ENCODE measurements at regions not wholly inside any gene's neighbourhood (a gene's known extent, or its start where the extent isn't known, plus 50 kb on each side); places are given as distances from the start of the nearest gene placed in this dataset.
A peak's percentile ranks its signal among the peaks of the same experiment; 100 is the strongest.

- Histone ChIP-seq H3K9me3 (ENCODE audit: insufficient read depth, low read length) (no peaks in the 10 kb centered on the region), H3K36me3 (replicated peaks; ENCODE audit: low read depth, low read length) (no peaks in the 10 kb centered on the region), H3K27me3 (ENCODE audit: low read depth, low read length) (no peaks in the 10 kb centered on the region), H3K27ac (ENCODE audit: low read length) (no peak overlapping the region), H3K4me2 (ENCODE audit: low read length) (no peak overlapping the region), H3K4me1 (ENCODE audit: low read length) (no peaks in the 10 kb centered on the region), H4K20me1 (ENCODE audit: insufficient read depth, low read length) (no peaks in the 10 kb centered on the region), H3K4me3 (ENCODE audit: low read length) (no peak overlapping the region), H3K9ac (ENCODE audit: low read length) (no peak overlapping the region), H2AFZ (ENCODE audit: low read depth, low read length) (no peak overlapping the region), H3K79me2 (ENCODE audit: low read length) (no peaks in the 10 kb centered on the region)
- TF ChIP-seq CTCF (IDR thresholded peaks at IDR 0.05; ENCODE audit: low read depth, low read length) = no peak
- TF ChIP-seq EZH2phosphoT487 (IDR thresholded peaks at IDR 0.05; ENCODE audit: low read depth) = no peak
Measured at GRCh38 chr7:10637991-10638390, 335.7 kb upstream of the PHF14 start.

- Histone ChIP-seq H2AFZ (ENCODE audit: low read depth, low read length) (no peak overlapping the region), H3K27me3 (ENCODE audit: low read depth, low read length) (no peaks in the 10 kb centered on the region), H3K36me3 (replicated peaks; ENCODE audit: low read depth, low read length) (peaks cover 4% of the 10 kb centered on the region), H3K9me3 (ENCODE audit: insufficient read depth, low read length) (no peaks in the 10 kb centered on the region), H3K27ac (ENCODE audit: low read length) (no peak overlapping the region), H3K79me2 (ENCODE audit: low read length) (no peaks in the 10 kb centered on the region), H3K9ac (ENCODE audit: low read length) (no peak overlapping the region), H3K4me2 (ENCODE audit: low read length) (no peak overlapping the region), H3K4me3 (ENCODE audit: low read length) (no peak overlapping the region), H4K20me1 (ENCODE audit: insufficient read depth, low read length) (no peaks in the 10 kb centered on the region), H3K4me1 (ENCODE audit: low read length) (peaks cover 16% of the 10 kb centered on the region)
- no peak for TF ChIP-seq EZH2phosphoT487 (IDR thresholded peaks at IDR 0.05; ENCODE audit: low read depth)
- TF ChIP-seq CTCF (IDR thresholded peaks at IDR 0.05; ENCODE audit: low read depth, low read length) = no peak
Measured at GRCh38 chr7:10643545-10643944, 330.1 kb upstream of the PHF14 start.

- no peaks in the 10 kb centered on the region for H3K27me3 ChIP-seq (ENCODE audit: low read depth, low read length)
- H3K36me3 ChIP-seq (replicated peaks; ENCODE audit: low read depth, low read length) = peaks cover 4% of the 10 kb centered on the region
- H3K9me3 ChIP-seq (ENCODE audit: insufficient read depth, low read length) = no peaks in the 10 kb centered on the region
- no peaks in the 10 kb centered on the region for H3K79me2 ChIP-seq (ENCODE audit: low read length)
- no peak overlapping the region for H3K4me2 ChIP-seq (ENCODE audit: low read length)
- no peak overlapping the region for H3K27ac ChIP-seq (ENCODE audit: low read length)
- H4K20me1 ChIP-seq (ENCODE audit: insufficient read depth, low read length) = no peaks in the 10 kb centered on the region
- peaks cover 16% of the 10 kb centered on the region for H3K4me1 ChIP-seq (ENCODE audit: low read length)
- no peak overlapping the region for H2AFZ ChIP-seq (ENCODE audit: low read depth, low read length)
- H3K4me3 ChIP-seq (ENCODE audit: low read length) = no peak overlapping the region
- TF ChIP-seq EZH2phosphoT487 (IDR thresholded peaks at IDR 0.05; ENCODE audit: low read depth) (no peak), CTCF (IDR thresholded peaks at IDR 0.05; ENCODE audit: low read depth, low read length) (no peak)
- H3K9ac ChIP-seq (ENCODE audit: low read length) = no peak overlapping the region
Measured at GRCh38 chr7:10644849-10645248, 328.8 kb upstream of the PHF14 start.

DNA sequence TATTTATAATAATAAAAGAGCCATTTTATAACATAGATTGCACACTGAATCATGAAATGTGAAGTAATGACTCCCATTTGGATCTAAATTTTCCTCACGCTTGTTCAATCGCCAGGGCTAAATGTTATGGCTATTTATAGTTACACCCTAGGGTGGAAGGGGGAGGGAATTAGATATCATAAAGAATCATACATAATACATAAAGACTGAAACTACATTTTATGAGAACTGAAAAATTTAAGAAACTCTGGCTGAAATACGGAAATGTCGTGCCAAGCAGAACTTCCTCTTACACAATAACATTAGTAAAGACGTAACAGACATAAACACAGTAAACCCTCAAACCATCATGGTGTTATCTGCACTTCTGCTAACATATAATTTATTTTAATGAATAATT is 327.5 kb upstream of the PHF14 start:
- TF ChIP-seq CTCF (IDR thresholded peaks at IDR 0.05; ENCODE audit: low read depth, low read length) = no peak
- no peak for TF ChIP-seq EZH2phosphoT487 (IDR thresholded peaks at IDR 0.05; ENCODE audit: low read depth)
- H3K4me1 ChIP-seq (ENCODE audit: low read length) = peaks cover 16% of the 10 kb centered on the region
- H3K9me3 ChIP-seq (ENCODE audit: insufficient read depth, low read length) = no peaks in the 10 kb centered on the region

More for the DNA sequence above, 327.5 kb upstream of the PHF14 start:
- Histone ChIP-seq H2AFZ (ENCODE audit: low read depth, low read length) (peak overlapping the region; percentile 67; the same call in 1 of the 2 replicates), H3K27me3 (ENCODE audit: low read depth, low read length) (no peaks in the 10 kb centered on the region), H3K9ac (ENCODE audit: low read length) (no peak overlapping the region), H3K36me3 (replicated peaks; ENCODE audit: low read depth, low read length) (peaks cover 4% of the 10 kb centered on the region), H3K4me2 (ENCODE audit: low read length) (peak overlapping the region; percentile 26; the same call in 1 of the 2 replicates), H4K20me1 (ENCODE audit: insufficient read depth, low read length) (no peaks in the 10 kb centered on the region), H3K27ac (ENCODE audit: low read length) (no peak overlapping the region), H3K79me2 (ENCODE audit: low read length) (no peaks in the 10 kb centered on the region), H3K4me3 (ENCODE audit: low read length) (no peak overlapping the region)

Data from OCI-LY3 (cell line).